Bone marrow (tissue), 2 donors: ENCODE measurements at regions not wholly inside any gene's neighbourhood (a gene's known extent, or its start where the extent isn't known, plus 50 kb on each side); places are given as distances from the start of the nearest gene placed in this dataset.

Experiments used
- DNase-seq, 2 donors: peaks; one replicate each; lab custom pipeline; 2025; lab: John Stamatoyannopoulos, UW

DNA sequence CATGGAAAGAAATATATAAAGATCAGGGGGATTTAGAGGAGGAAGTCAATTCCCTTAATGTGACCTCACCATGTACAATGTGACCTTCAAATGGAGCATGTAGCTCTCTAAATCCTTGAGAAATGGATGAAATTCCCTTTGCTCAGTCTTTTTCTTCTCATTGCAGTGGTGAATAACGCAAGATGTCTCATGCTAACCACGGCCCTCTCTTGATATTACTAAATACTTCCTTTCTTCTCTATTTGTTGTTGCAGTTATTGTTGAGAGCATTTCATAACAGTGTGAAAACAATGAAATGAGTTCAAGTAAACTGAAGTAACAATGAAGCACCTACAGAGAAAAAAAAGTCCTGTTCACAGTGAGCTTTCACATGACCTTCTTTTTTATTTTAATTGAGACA lies 55.6 kb downstream of the ZNF281 start:
- no peak for DNase-seq

DNA sequence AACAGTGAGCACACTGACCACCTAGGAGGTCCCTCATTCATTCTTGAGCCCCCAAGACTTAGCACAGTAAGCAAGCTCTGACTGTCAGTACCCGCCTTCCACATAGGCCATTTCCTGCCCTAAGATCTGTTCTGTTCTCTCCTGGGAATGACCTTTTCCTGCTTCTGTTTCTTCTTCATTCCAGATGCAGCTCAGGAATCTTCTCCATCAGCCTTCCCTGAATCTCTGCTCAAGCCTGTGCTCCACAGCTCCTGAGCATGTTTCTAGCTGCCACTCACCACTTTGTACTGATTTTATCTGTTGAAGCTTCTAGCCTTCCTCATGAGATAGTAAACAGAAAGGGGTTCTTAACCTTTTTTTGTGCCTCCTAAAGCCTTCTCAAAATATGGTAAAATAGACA lies 56.6 kb downstream of the ZNF281 start:
- no peak for DNase-seq

DNA sequence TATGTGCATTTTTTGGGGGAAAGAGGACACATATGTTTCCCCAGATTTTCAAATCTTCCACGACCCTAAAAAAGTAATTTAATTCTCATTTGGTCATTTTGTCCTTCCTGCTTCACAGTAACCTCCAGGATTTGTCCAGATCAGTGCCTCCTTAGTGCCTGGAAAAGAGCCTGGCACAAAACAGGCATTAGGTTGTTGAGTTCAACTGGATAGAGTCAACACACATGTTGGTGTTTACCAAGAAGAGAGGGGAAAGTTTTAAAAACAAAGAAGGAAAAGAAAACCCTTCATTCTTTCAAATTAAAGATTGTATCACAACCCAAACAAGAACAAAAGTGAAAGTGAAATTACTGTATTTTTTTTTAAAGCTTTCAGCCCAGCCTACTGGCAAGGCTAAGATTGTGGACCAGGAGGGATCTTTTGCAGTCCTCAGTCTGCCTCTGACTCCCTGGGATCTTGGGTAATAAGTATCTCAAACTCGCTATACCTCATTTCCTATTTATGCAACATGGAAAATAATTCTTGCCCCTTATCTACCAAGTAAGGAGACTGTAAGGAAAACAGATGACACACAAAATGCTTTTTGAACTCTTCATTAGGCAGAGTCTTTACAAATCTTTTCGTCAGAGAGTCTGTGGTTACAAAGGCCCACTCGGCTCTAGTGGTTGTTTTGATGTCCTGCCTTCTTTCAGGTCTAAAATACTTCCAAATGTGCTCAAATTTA lies 57.8 kb downstream of the ZNF281 start:
- DNase-seq: peak in 1 of 2 donors; percentile 59

DNA sequence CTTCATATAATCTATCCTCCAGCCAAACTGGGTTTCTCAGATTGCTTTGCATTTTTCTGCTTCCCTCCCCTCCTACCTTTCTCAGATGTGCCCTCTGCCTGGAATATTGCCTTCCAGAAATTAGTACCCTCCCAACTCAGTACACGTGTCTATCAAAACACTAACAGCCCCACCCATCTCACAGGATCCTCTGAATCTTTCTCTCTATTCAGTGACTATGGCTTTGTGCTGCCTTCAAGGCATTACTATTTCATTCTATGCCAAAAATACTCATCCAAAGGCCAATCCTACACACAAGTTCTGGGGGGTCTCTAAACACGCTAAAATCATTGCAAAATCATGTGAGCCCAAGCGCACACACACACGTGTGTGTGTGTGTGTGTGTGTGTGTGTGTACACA lies 58.4 kb downstream of the ZNF281 start:
- no peak for DNase-seq

DNA sequence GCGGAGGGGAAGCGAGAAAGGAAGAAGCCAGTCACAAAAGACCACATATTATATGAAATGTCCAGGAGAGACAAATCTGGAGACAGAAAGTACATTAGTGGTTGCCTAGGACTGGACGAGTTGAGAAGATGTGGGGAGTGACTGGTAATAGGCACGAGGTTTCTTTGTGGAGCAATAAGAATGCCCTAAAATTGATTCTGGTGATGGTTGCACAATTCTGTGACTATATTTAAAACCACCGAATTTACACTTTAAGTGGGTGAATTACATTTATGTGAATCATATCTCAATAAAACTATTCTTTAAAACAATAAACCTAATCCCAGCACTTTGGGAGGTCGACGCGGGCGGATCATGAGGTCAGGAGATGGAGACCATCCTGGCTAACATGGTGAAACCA lies 63.1 kb downstream of the ZNF281 start:
- DNase-seq: no peak

DNA sequence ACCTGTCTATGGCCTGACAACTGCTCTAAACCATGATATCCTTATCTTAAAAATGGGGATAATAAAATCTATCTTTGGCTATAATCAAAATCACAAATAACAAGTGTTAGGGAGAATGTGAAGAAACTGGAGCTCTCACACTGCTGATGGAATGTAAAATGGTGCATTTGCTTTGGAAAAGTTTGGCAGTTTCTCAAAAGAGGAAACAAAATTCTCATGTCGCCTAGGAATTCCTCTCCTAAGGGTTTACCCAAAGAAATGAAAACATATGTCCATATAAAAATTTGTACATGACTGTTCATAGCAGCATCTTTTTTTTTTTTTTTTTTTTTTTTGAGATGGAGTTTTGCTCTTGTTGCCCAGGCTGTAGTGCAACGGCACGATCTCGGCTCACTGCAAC lies 64.3 kb downstream of the ZNF281 start:
- DNase-seq: no peak

DNA sequence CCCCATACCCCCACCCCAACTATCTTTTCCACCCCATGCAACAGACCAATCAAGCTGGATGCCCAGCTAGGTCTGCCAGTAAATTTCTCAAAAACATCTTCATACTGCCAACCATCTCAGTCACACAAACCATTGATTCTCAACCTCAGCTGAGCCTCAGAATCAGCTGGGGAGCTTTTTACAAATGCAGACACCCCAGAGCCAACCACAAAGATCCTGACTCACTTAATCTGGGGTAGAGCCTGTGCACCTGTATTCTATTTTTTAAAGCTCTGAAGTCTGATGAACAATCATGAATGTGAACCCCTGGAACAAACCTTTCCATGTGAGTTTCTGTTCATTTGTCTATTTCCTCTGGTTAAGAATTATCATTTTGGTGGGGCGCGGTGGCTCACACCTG lies 66.0 kb downstream of the ZNF281 start:
- DNase-seq: no peak

DNA sequence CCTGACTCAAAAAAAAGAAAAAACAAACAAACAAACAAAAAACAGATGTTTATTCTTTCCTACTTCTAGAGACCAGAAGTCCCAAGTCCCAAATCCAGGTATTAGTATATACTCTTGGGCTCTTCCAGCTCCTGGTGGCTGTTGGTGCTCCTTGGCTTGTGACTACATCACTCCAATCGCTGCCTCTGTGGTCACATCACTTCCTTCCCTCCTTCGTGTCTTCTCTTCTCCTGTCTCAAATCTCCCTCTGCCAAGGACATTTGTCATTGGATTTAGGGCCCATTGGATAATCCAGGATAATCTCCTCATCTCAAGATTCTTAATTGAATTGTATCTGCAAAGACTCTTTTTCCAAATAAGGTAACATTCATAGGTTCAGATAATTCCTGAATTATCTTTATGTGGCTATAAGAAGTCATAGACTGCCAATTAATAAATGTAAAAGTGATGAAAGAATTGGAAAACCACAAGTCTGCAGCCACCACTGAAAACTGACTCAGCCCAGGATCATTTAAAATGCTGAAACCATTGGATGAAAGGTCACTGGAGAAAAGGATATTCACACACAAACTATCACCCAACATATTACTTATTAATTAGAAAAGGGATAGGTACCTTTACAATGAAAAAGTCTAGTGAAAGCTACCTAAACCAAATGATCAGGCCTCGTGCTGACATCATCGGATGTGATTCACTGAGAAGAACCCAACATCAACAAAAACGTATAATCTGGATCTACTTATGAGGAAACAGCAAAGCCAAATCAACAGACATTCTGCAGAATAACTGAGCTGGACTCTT lies 67.1 kb downstream of the ZNF281 start:
- DNase-seq: no peak

DNA sequence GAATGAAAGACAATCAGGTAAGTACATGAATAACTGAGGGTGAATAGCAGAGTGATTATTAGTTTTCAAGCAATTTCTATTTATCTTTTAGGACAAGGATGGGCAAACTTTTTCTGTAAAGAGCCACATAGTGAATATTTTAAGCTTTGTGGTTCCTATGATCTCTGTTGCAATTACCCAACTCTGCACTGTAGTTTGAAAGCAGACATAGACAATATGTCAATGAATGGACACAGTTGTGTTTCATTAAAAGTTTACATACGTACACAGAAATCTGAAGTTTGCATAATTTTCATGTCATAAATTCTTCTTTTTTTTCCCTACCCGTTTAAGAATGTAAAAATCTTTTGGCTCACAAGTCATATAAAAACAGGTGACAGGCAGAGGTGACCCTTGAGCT lies 71.4 kb downstream of the ZNF281 start:
- DNase-seq: no peak

DNA sequence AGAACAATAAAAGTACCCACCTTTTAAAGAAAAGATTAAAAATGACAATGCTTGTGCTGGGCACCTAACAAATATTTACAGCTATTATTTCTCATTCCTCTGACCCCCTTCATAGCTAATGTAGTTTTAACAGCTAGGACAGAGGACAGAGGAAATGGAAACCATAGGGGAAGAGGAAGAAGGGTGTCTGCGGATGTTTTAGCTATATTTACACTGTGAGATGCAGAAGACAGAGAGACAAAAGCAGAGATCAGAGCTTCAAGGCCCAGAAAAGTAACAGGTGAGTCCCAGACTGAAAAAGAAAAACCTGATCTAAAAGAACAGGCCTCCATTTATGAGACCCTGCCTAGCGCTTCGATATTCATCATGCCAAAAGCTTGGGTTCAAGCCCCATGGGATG lies 72.0 kb downstream of the ZNF281 start:
- no peak for DNase-seq

DNA sequence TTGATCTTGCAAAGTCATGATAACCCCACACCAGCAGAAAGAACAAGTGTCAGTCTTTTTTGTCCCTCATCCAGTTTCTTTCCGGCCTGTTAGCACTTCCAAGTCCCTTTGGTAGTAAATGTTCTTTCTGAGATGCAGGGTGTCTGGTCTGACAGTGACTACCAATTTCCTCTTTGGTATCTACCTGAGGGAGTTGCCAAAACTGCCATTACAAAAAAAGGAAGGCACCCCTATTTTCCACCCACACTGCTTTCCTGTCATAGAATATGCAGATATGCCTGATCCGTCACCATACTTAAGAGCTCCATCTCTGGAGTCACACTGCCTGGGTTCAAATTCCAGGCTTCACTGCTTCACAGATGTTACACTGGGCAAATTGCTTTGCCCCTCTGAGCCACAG lies 72.4 kb downstream of the ZNF281 start:
- peak in 1 of 2 donors; percentile 4 for DNase-seq

DNA sequence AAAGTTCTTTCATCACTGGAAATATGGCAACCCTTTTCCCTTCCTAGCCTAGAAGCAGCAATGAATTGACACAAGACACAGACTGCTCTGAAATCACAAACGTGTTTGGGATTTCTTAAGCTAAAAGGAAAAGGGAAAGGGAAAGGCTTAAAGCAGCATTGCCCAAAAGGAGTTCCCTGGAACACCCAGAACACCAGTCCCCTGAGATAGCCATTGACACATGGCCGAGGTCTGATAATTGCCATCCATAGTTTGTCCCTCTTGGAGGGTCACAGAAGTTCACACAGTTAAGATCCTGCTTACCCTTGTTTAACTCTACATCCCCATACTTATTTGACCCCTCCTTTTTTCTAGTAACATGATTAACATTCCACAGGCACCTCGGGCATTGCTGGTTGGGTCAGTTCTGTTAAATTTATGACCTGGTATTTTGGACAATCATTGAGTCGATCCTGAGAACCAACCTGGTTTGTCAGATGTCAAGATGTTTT lies 72.9 kb downstream of the ZNF281 start:
- no peak for DNase-seq

DNA sequence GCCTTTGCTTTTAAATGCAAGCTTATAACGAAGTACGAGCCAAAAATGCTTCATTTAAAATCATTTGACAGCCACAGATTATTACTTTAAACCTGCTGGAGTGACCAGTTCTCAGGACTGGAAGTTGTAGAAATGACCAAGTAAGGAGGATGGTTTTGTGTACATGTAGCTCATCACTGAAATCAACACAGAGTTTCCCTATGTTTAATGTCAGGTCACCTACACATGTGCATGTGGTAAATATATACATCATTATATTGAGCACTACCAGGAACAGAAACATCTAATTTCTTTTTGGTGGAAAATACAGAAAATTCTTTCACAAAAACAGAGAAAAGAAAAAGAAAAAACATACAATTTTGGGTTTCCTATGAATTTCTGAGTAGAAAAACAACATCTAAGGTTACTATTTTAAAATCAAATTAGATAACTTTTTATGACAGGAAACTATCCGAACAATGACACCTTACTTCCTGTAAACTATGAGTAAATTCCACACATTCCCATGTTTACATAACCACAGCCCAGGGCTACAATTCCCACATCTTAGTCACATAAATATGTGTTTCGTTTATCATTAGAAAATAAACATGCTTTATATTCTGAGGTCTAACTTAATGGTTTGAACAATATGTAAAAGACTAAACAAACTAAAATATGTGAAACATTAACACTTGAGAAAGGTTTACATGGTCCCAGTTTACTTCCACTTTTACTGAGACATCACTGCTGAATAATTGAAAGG lies 73.6 kb downstream of the ZNF281 start:
- no peak for DNase-seq

DNA sequence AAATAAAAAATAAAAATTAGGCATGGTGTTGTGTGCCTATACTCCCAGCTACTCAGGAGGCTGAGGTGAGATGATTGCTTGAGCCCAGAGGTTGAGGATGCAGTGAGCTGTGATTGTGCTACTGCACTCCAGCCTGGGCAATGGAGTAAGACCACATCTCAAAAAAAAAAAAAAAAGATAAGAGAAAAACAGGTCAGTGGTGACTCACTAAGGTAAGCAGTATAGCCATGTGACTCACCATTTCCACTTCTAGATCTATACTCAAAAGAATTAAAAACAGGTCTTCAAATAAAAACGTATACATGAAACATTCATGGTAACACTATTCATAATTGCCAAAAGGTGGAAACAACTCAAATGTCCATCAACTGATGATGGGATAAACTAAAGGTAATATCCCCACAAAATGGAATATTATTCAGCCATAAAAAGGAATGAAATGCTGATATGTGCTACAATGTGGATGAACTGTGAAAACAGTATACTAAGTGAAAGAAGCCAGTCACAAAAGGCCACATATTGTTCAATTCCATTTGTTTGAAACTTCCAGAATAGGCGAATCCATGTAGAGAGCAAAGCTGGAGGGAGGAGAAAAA lies 75.1 kb downstream of the ZNF281 start:
- DNase-seq: no peak

DNA sequence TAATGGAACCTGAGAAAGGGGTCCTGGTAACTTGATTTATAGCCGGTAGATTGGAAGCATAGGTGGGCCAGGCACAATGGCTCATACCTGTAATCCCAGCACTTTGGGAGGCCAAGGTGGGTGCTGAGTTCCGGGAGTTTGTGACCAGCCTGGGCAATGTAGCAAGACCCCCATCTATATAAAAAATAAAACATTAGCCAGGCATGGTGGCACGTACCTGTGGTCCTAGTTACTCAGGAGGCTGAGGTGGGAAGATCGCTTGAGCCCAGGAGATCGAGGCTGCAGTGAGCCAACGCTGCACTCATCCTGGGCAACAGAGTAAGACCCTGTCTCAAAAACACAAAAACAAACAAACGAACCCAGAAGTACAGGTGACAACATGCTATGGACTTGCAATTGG lies 76.5 kb downstream of the ZNF281 start:
- DNase-seq: no peak

DNA sequence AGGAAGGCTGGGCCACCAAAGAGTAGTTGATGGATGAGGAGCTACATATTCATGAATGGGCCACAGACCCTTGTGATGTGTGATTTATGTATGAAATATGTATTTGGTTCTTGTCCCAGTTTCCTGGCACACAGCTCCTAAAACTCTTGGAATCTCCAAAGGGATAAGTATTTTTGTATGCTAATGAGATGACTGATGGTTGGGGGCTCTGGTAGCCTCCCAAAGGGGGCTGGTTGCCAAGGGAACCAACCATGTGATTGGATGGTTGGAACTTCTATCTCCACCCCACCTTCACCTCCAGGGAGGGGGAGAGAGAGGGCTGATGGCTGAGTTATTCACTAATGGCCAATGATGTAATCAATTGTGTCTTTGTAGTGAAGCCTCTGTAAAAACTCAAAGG lies 77.1 kb downstream of the ZNF281 start:
- DNase-seq: no peak

DNA sequence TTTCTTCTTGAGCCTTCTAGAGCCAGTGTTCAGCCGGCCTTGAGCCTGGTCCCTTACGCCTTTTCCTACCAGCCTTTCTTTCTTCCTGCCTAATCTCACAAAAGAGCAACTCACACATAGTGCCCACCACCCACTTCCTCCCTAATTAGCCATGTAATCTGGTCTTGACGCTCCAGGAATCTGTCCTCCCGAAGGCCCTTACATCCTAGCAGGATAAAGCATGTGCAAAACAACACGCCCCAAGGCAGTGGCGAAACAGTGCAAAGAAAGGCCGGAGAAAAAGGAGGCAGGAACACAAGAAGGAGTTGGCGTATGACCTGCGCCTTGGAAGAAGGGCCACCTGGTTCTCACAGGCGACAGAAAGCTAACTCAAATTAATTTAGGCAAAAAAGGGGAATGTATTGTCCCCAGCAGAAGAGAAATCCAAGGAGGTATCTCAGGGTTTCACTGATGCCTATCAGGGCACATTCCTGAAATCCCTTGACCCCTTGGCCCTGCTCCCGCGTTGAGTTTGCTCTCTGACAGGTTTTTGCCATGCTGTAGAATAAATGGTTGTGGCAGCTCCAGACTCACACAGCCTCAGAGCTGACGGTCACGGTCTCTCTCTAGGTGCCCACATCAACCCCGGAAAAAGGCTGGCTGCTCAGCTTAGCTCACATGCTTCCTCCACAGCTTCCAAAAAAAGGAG lies 79.0 kb downstream of the ZNF281 start:
- no peak for DNase-seq

DNA sequence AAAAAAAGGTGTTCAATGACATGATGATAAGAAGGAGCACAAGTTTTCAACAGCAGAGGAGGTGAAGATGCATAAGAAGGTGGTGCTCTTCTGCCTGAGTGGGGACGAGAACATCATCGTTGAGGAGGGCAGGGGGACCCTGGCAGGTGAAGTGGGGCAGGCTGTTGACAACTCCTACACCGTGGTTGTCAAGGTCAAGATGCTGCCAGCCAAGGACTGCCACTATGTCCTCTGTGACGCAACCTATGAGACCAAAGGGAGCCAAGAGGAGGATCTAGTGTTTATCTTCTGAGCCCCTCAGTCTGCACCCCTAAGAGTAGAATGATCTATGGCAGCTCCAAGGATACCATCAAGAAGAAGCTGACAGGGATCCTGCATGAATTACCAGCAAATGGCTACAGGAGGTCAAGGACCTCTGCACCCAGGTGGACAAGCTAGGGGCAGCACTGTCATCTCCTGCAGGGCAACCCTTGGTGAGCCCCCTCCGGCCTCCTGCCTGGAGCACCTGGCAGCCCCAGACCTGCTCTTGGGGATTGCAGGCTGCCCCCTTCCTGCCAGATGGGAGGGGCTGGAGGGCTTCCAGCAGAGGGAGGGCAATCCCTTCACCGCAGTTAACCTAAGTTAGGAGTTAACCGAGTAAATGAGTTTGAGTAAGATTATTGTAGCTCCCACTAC lies 80.5 kb downstream of the ZNF281 start:
- DNase-seq: no peak

DNA sequence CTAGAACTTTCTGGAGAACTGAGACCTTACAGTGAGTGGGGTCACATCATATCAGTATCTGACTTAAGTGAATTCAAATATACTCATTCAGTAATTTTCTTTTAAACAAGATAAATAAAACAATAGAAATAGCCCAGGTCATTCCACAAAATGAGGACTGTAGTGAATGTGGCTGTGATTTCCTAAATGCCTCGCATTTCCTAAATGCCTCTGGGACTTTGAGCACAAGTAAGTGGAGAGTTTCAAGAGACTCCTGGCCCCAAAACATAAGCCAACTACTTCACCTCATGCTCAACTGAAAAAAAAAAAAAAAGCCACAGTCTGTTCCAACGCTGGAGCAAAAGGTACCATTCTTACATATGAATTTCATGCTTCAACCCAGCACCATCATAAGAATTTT lies 81.5 kb downstream of the ZNF281 start:
- DNase-seq: no peak

DNA sequence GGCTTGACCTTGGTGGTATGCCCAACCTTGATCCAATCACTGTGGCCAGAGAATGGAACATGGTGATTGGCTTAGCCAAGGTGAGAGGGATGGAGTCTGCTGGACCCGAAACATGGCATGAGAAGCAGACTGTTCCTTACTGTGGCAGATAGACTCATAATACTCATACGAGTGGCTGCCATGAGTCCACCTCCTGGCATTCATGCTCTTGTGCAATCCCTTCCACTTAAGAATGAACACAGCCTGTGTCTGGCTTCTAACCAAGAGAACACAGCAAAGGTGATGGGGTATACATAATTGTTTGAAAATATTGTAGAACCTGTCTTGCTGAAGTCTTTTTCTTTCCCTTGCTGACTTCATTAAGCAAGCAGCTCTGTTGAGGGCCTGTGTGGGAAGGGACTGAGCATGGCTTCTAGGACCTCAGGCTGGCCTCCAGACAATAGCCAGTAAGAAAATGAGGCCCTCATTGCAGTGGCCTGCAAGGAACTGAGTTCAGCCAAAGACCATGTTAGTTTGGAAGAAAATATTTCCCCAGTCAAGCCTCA lies 85.9 kb downstream of the ZNF281 start:
- DNase-seq: no peak

DNA sequence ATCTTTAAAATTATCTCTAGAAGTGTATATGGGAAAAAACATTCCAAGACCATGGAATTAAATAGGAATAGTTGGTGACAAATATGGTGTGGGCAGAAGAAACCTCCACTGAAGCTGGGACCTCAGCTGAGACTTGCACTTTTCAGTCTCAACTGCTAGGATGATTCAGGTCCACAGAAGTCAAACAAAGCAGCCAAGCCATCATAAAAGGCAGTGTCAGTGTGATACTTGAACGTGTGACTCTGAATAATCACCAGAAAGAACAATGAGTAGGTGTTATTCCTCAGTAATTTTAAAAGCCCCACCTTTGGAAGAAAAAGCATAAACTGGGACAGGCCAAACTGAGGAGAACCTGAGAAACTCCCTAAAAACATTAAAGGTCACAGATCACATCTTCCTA lies 90.7 kb downstream of the ZNF281 start:
- no peak for DNase-seq
